Muscle layer of colon (tissue), 2 donors: ENCODE measurements at regions not wholly inside any gene's neighbourhood (a gene's known extent, or its start where the extent isn't known, plus 50 kb on each side); places are given as distances from the start of the nearest gene placed in this dataset.

Source experiments
- H3K27ac ChIP-seq: one replicate; pipeline ENCODE4 v1.7.0; 2013; ENCODE audit warnings: low read depth, mild to moderate bottlenecking, low read length, moderate library complexity
- H3K27me3 ChIP-seq, 2 donors: one replicate each; pipeline ENCODE4 v1.7.0; 2013; ENCODE audit warnings: low read length in 2 of 2, mild to moderate bottlenecking in 2 of 2; ENCODE audit not compliant: insufficient read depth in 2 of 2, control insufficient read depth in 1 of 2
- H3K36me3 ChIP-seq: one replicate; pipeline ENCODE4 v1.7.0; 2013; ENCODE audit warnings: mild to moderate bottlenecking, low read length; ENCODE audit not compliant: insufficient read depth
- H3K4me1 ChIP-seq: one replicate; pipeline ENCODE4 v1.7.0; 2013; ENCODE audit warnings: mild to moderate bottlenecking, low read length; ENCODE audit not compliant: insufficient read depth
- H3K4me3 ChIP-seq, 2 donors: one replicate each; pipeline ENCODE4 v1.7.0; 2013; ENCODE audit warnings: low read length in 2 of 2, low read depth in 1 of 2, mild to moderate bottlenecking in 1 of 2, moderate library complexity in 1 of 2
- H3K9ac ChIP-seq: one replicate; pipeline ENCODE4 v1.7.0; 2013; ENCODE audit warnings: low read length
- H3K9me3 ChIP-seq: one replicate; pipeline ENCODE4 v1.7.0; 2013; ENCODE audit warnings: mild to moderate bottlenecking, low read length
- donor health status: abdominal sarcoma.
- donor health status: Adenocarcinoma of cecum.

- H3K36me3 ChIP-seq, result no peaks in the 10 kb centered on the region
- H3K9me3 ChIP-seq, result no peaks in the 10 kb centered on the region
- H3K27me3 ChIP-seq, result no peaks in the 10 kb centered on the region
- no peak overlapping the region for H3K9ac ChIP-seq
- no peak overlapping the region for H3K27ac ChIP-seq
- no peak overlapping the region for H3K4me3 ChIP-seq
- no peaks in the 10 kb centered on the region for H3K4me1 ChIP-seq
Measured at GRCh38 chr6:148082696-148083095, 259.9 kb upstream of the SASH1 start.

GRCh38 chr6:148085631-148086331 lies 256.9 kb upstream of the SASH1 start:
- Histone ChIP-seq H3K36me3 (no peaks in the 10 kb centered on the region), H3K9me3 (no peaks in the 10 kb centered on the region), H3K27ac (no peak overlapping the region), H3K4me1 (no peaks in the 10 kb centered on the region), H3K9ac (no peak overlapping the region), H3K27me3 (no peaks in the 10 kb centered on the region), H3K4me3 (no peak overlapping the region)

GRCh38 chr6:148086386-148086785 lies 256.3 kb upstream of the SASH1 start:
- Histone ChIP-seq H3K4me1 (no peaks in the 10 kb centered on the region), H3K4me3 (no peak overlapping the region), H3K9me3 (no peaks in the 10 kb centered on the region), H3K27ac (no peak overlapping the region), H3K36me3 (no peaks in the 10 kb centered on the region), H3K9ac (no peak overlapping the region), H3K27me3 (no peaks in the 10 kb centered on the region)

- no peaks in the 10 kb centered on the region for H3K9me3 ChIP-seq
- H3K27me3 ChIP-seq, result no peaks in the 10 kb centered on the region
- H3K4me1 ChIP-seq, result no peaks in the 10 kb centered on the region
- H3K9ac ChIP-seq, result no peak overlapping the region
- H3K27ac ChIP-seq, result no peak overlapping the region
- no peak overlapping the region for H3K4me3 ChIP-seq
- H3K36me3 ChIP-seq, result no peaks in the 10 kb centered on the region
Measured at GRCh38 chr6:148086843-148087242, 255.8 kb upstream of the SASH1 start.

GRCh38 chr6:148087659-148088058 lies 255.0 kb upstream of the SASH1 start:
- Histone ChIP-seq H3K4me1 (no peaks in the 10 kb centered on the region), H3K36me3 (no peaks in the 10 kb centered on the region), H3K27me3 (no peaks in the 10 kb centered on the region), H3K4me3 (no peak overlapping the region), H3K27ac (no peak overlapping the region), H3K9ac (no peak overlapping the region), H3K9me3 (no peaks in the 10 kb centered on the region)

GRCh38 chr6:148090326-148090725 lies 252.3 kb upstream of the SASH1 start:
- Histone ChIP-seq H3K4me3 (no peak overlapping the region), H3K4me1 (no peaks in the 10 kb centered on the region), H3K27me3 (no peaks in the 10 kb centered on the region), H3K9me3 (no peaks in the 10 kb centered on the region), H3K9ac (no peak overlapping the region), H3K36me3 (no peaks in the 10 kb centered on the region), H3K27ac (no peak overlapping the region)

- H3K9me3 ChIP-seq, result no peaks in the 10 kb centered on the region
- no peak overlapping the region for H3K9ac ChIP-seq
- no peak overlapping the region for H3K27ac ChIP-seq
- H3K27me3 ChIP-seq, result no peaks in the 10 kb centered on the region
- no peaks in the 10 kb centered on the region for H3K4me1 ChIP-seq
- no peak overlapping the region for H3K4me3 ChIP-seq
- H3K36me3 ChIP-seq, result no peaks in the 10 kb centered on the region
Measured at GRCh38 chr6:148091394-148091793, 251.2 kb upstream of the SASH1 start.

GRCh38 chr6:148103436-148103835 lies 239.2 kb upstream of the SASH1 start:
- Histone ChIP-seq H3K9ac (no peak overlapping the region), H3K36me3 (no peaks in the 10 kb centered on the region), H3K9me3 (no peaks in the 10 kb centered on the region), H3K4me1 (no peaks in the 10 kb centered on the region), H3K27me3 (no peaks in the 10 kb centered on the region), H3K4me3 (no peak overlapping the region), H3K27ac (no peak overlapping the region)

GRCh38 chr6:148104131-148104530 lies 238.5 kb upstream of the SASH1 start:
- Histone ChIP-seq H3K36me3 (no peaks in the 10 kb centered on the region), H3K9ac (no peak overlapping the region), H3K4me3 (no peak overlapping the region), H3K4me1 (no peaks in the 10 kb centered on the region), H3K27ac (no peak overlapping the region), H3K9me3 (no peaks in the 10 kb centered on the region), H3K27me3 (no peaks in the 10 kb centered on the region)

- Histone ChIP-seq H3K4me1 (no peaks in the 10 kb centered on the region), H3K27me3 (no peaks in the 10 kb centered on the region), H3K9me3 (no peaks in the 10 kb centered on the region), H3K36me3 (no peaks in the 10 kb centered on the region), H3K27ac (no peak overlapping the region), H3K9ac (no peak overlapping the region), H3K4me3 (no peak overlapping the region)
Measured at GRCh38 chr6:148105695-148106094, 236.9 kb upstream of the SASH1 start.

GRCh38 chr6:148107911-148108310 lies 234.7 kb upstream of the SASH1 start:
- Histone ChIP-seq H3K4me1 (no peaks in the 10 kb centered on the region), H3K27ac (no peak overlapping the region), H3K36me3 (no peaks in the 10 kb centered on the region), H3K4me3 (no peak overlapping the region), H3K9ac (no peak overlapping the region), H3K27me3 (no peaks in the 10 kb centered on the region), H3K9me3 (no peaks in the 10 kb centered on the region)

- H3K27ac ChIP-seq, result no peak overlapping the region
- H3K9ac ChIP-seq, result no peak overlapping the region
- no peaks in the 10 kb centered on the region for H3K9me3 ChIP-seq
- H3K4me3 ChIP-seq, result no peak overlapping the region
- H3K4me1 ChIP-seq, result no peaks in the 10 kb centered on the region
- H3K27me3 ChIP-seq, result no peaks in the 10 kb centered on the region
- no peaks in the 10 kb centered on the region for H3K36me3 ChIP-seq
Measured at GRCh38 chr6:148109732-148110131, 232.9 kb upstream of the SASH1 start.
